SH-SY5Y (cell line): ENCODE measurements at regions not wholly inside any gene's neighbourhood (a gene's known extent, or its start where the extent isn't known, plus 50 kb on each side); places are given as distances from the start of the nearest gene placed in this dataset.

Experiments used
- GATA2 ChIP-seq: IDR thresholded peaks from 2 replicates; pipeline ENCODE4 v1.6.1; 2011; ENCODE audit warnings: mild to moderate bottlenecking, low read depth, low read length
- GATA3 ChIP-seq: IDR thresholded peaks from 2 replicates; pipeline ENCODE4 v1.6.1; 2011; ENCODE audit warnings: low read depth, mild to moderate bottlenecking, low read length, moderate library complexity

- no peak for TF ChIP-seq GATA2
- TF ChIP-seq GATA3: no peak
These were observed 470.2 kb upstream of the AGTR1 start for GRCh38 chr3:148227534-148227933.
